SU-DHL-6 (cell line): ENCODE measurements at regions not wholly inside any gene's neighbourhood (a gene's known extent, or its start where the extent isn't known, plus 50 kb on each side); places are given as distances from the start of the nearest gene placed in this dataset.

Source experiments
- H2AFZ ChIP-seq: fragments of 200-600 bp; sonication (generic); 2 replicates; pipeline ENCODE4 v1.6.1; 2014; ENCODE audit warnings: low read depth, mild to moderate bottlenecking, moderate library complexity, mixed read lengths, antibody characterized with exemption, low read length; ENCODE audit not compliant: severe bottlenecking
- H3F3A ChIP-seq: fragments of 200-600 bp; shearing (Covaris generic); 2 replicates; pipeline ENCODE4 v1.6.0; 2016; ENCODE audit warnings: antibody characterized with exemption, mild to moderate bottlenecking; ENCODE audit not compliant: insufficient read depth
- H3K27ac ChIP-seq: fragments of 200-600 bp; sonication (generic); 2 replicates; pipeline ENCODE4 v1.5.1; 2016; ENCODE audit warnings: low read depth, mild to moderate bottlenecking, low read length, moderate library complexity, mixed read lengths
- H3K27me3 ChIP-seq: fragments of 200-600 bp; sonication (generic), shearing (Covaris generic); 2 replicates; pipeline ENCODE4 v1.6.0; 2014; ENCODE audit warnings: mild to moderate bottlenecking, low read length
- H3K36me3 ChIP-seq: fragments of 200-600 bp; sonication (generic); 2 replicates; pipeline ENCODE4 v1.6.1; 2014; ENCODE audit warnings: mild to moderate bottlenecking, low read length, mixed read lengths
- H3K4me2 ChIP-seq: fragments of 300-600, 200-600 bp; shearing (Covaris generic), sonication (generic); 2 replicates; pipeline ENCODE4 v1.6.0; 2014; ENCODE audit warnings: low read length, low read depth, mild to moderate bottlenecking; ENCODE audit not compliant: poor library complexity, severe bottlenecking
- H3K4me3 ChIP-seq: fragments of 200-600 bp; sonication (generic); 2 replicates; pipeline ENCODE4 v1.5.1; 2014; ENCODE audit warnings: antibody characterized with exemption, low read length, mild to moderate bottlenecking, mixed read lengths; ENCODE audit not compliant: insufficient read depth, poor library complexity, severe bottlenecking
- H3K79me2 ChIP-seq: fragments of 200-600 bp; sonication (generic); 2 replicates; pipeline ENCODE4 v1.6.1; 2014; ENCODE audit warnings: mild to moderate bottlenecking, low read length, moderate library complexity; ENCODE audit not compliant: insufficient read depth
- H3K9ac ChIP-seq: fragments of 200-600 bp; sonication (generic); 2 replicates; pipeline ENCODE4 v1.7.0; 2014; ENCODE audit warnings: mild to moderate bottlenecking, low read length
- H3K9me2 ChIP-seq: fragments of 200-600 bp; sonication (generic); replicated peaks from 2 replicates; pipeline ENCODE4 v1.6.1; 2014; ENCODE audit warnings: low read length; ENCODE audit not compliant: insufficient read depth
- H3K9me3 ChIP-seq: fragments of 200-600 bp; sonication (generic); 2 replicates; pipeline ENCODE4 v1.6.1; 2014; ENCODE audit warnings: low read length, mixed read lengths; ENCODE audit not compliant: insufficient read depth
- H4K20me1 ChIP-seq: fragments of 200-600 bp; sonication (generic); 2 replicates; pipeline ENCODE4 v1.6.1; 2014; ENCODE audit warnings: low read depth, mild to moderate bottlenecking, antibody characterized with exemption, low read length, moderate library complexity, mixed read lengths
- EZH2phosphoT487 ChIP-seq: fragments of 200-600 bp; sonication (generic), shearing (Covaris generic); conservative IDR thresholded peaks from 2 replicates; pipeline ENCODE4 v1.6.1; 2018; ENCODE audit warnings: mild to moderate bottlenecking, antibody characterized with exemption, low read length, moderate library complexity, mixed read lengths
- TF ChIP-seq, protein P1 (sequence below): fragments of 200-600 bp; sonication (generic); IDR thresholded peaks from one replicate; pipeline ENCODE4 v1.5.1; 2017; ENCODE audit warnings: antibody characterized with exemption, mild to moderate bottlenecking, low read length, moderate library complexity; ENCODE audit not compliant: insufficient read depth, poor library complexity, severe bottlenecking

DNA sequence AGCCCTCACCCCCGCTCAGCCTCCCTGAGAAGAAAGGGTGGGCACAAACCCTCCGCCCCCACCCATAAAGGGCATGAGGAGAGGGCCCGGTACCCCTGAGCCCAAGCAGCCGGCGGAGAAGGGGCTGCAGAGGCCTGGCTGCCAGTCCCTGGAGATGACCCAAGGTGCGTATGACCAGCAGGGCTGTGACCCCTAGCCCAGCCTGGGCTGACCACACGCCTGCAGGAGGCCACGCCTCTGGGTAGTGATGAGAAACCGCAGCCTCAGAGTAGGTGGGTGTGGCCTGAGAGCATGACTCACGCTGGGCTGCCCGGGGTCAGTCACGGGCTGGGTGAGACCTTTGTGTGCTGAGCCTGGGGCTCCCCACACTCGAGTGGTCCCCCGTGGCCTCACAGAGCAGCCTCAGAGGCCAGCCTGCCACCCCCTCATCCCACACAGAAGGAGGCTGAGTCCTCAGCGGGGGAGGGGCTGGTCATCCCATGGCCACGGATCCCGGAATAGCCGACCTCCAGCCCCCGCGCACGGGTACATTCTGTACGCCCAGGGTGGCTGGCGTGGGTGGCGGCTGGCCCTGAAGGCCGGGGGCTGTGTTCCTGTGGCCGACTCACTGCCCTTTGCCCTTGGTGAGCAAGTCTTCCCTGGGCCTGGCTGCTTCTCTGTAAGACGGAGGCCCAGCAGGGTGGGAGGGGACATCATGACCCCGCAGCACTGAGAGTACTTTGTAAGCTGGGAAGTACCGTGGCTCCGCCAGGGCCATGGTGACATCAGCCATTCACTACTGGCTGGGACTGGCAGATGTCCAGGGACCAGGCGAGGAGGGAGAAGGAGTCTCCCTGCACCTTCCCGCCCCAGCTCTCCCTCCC is 110.8 kb upstream of the OTOS start:
- no peak overlapping the region for H3K4me2 ChIP-seq
- H3K27ac ChIP-seq: no peak overlapping the region
- no peak overlapping the region for H2AFZ ChIP-seq
- H3K4me3 ChIP-seq: no peak overlapping the region
- H3K27me3 ChIP-seq: no peaks in the 10 kb centered on the region
- no peaks in the 10 kb centered on the region for H4K20me1 ChIP-seq
- H3K36me3 ChIP-seq: no peaks in the 10 kb centered on the region
- no peaks in the 10 kb centered on the region for H3F3A ChIP-seq
- H3K9me2 ChIP-seq: no peaks in the 10 kb centered on the region
- H3K9me3 ChIP-seq: no peaks in the 10 kb centered on the region
- TF ChIP-seq EZH2phosphoT487: no peak
- TF ChIP-seq, protein P1, sequence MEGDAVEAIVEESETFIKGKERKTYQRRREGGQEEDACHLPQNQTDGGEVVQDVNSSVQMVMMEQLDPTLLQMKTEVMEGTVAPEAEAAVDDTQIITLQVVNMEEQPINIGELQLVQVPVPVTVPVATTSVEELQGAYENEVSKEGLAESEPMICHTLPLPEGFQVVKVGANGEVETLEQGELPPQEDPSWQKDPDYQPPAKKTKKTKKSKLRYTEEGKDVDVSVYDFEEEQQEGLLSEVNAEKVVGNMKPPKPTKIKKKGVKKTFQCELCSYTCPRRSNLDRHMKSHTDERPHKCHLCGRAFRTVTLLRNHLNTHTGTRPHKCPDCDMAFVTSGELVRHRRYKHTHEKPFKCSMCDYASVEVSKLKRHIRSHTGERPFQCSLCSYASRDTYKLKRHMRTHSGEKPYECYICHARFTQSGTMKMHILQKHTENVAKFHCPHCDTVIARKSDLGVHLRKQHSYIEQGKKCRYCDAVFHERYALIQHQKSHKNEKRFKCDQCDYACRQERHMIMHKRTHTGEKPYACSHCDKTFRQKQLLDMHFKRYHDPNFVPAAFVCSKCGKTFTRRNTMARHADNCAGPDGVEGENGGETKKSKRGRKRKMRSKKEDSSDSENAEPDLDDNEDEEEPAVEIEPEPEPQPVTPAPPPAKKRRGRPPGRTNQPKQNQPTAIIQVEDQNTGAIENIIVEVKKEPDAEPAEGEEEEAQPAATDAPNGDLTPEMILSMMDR: no peak
- H3K9ac ChIP-seq: no peak overlapping the region
- no peaks in the 10 kb centered on the region for H3K79me2 ChIP-seq

DNA sequence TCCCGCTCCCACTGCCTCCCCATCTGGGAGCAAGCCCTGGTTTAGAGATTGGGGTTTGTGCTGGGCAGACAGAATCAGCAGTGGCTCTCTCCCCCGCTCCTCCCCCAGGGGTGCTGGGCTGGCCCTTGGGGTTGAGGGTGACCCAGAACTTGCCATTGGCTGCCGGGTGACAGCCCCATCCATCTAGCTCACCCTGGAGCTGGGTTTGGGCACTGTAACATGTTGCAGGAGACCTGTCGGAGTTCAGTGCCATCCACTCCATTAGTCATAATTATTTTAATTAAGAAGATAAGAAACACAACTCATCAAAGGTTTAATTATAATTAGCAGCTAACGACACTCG is 111.4 kb upstream of the OTOS start:
- Histone ChIP-seq H3K9me2 (no peaks in the 10 kb centered on the region), H3K27me3 (no peaks in the 10 kb centered on the region)

DNA sequence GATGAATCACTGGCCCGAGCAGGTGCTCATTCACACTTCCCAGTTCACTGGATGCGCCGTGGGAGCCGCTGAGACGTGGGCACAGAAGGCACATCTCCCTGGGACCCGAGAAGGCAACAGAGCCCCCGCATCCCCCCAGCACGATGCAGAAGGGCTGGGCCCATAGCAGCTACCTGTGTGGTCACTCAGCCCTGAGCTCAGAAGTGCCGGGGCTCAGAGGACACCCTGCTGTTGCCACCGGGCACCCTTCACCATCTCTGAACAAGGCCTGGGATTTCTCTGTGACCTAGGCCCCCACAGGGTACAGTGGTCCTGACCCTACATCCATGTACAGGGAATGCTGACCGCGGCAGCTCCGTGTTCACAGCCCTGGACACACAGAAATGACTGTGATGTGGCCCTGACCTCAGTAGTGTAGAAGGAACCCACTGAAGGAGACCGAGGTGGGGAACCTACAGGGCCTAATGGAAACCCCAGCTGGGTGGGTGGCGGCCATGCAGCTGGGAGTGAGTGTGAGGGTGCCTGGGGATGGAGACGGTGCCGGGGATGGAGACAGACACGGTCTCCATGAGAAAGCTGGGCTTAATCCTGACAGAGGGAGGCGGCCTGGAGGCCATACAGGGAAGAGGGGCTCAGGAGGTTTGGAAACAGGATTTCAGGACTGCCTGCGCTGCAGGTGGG is 111.9 kb upstream of the OTOS start:
- no peaks in the 10 kb centered on the region for H3F3A ChIP-seq
- H3K36me3 ChIP-seq: no peaks in the 10 kb centered on the region
- H3K4me2 ChIP-seq: no peak overlapping the region
- no peak overlapping the region for H3K9ac ChIP-seq
- H3K27ac ChIP-seq: no peak overlapping the region
- H3K27me3 ChIP-seq: no peaks in the 10 kb centered on the region
- no peak overlapping the region for H3K4me3 ChIP-seq
- TF ChIP-seq EZH2phosphoT487: no peak
- TF ChIP-seq, protein P1: no peak
- H3K9me2 ChIP-seq: no peaks in the 10 kb centered on the region
- no peaks in the 10 kb centered on the region for H3K9me3 ChIP-seq
- H3K79me2 ChIP-seq: no peaks in the 10 kb centered on the region
- no peaks in the 10 kb centered on the region for H4K20me1 ChIP-seq
- H2AFZ ChIP-seq: no peak overlapping the region

More for the DNA sequence above, 111.4 kb upstream of the OTOS start:
- Histone ChIP-seq H3K36me3 (no peaks in the 10 kb centered on the region), H2AFZ (no peak overlapping the region), H3K4me3 (no peak overlapping the region), H3K27ac (no peak overlapping the region), H4K20me1 (no peaks in the 10 kb centered on the region), H3K9ac (no peak overlapping the region), H3K4me2 (no peak overlapping the region), H3K9me3 (no peaks in the 10 kb centered on the region), H3K79me2 (no peaks in the 10 kb centered on the region), H3F3A (no peaks in the 10 kb centered on the region)
- TF ChIP-seq, protein P1: no peak
- no peak for TF ChIP-seq EZH2phosphoT487
